Activated T-cell treated with anti-CD3 and anti-CD28 coated beads, Interleukin-2, amount 50 U/mL, for 4 hours (primary cell): ENCODE measurements at regions not wholly inside any gene's neighbourhood (a gene's known extent, or its start where the extent isn't known, plus 50 kb on each side); places are given as distances from the start of the nearest gene placed in this dataset.

Source experiments
- ATAC-seq, 2 donors: fragments of 200-7000 bp; cut with Tn5 transposase; one replicate each; pipeline ENCODE4 v1.10.0; 2021
- DNase-seq: peaks from one replicate; pipeline ENCODE4 v3.0.0-alpha.2; 2020
- H3K27me3 Mint-ChIP-seq: one replicate; pipeline ENCODE4 v1.8.0; 2021; ENCODE audit warnings: low read depth, mixed read lengths
- H3K36me3 Mint-ChIP-seq: one replicate; pipeline ENCODE4 v1.8.0; 2022; ENCODE audit warnings: mixed read lengths; ENCODE audit not compliant: insufficient read depth
- H3K4me1 Mint-ChIP-seq: one replicate; pipeline ENCODE4 v1.8.0; 2021; ENCODE audit warnings: low read depth, mixed read lengths
- H3K4me3 Mint-ChIP-seq: one replicate; pipeline ENCODE4 v1.8.0; 2021; ENCODE audit warnings: mild to moderate bottlenecking, moderate library complexity, mixed read lengths
- H3K9me3 Mint-ChIP-seq: one replicate; pipeline ENCODE4 v1.8.0; 2021; ENCODE audit warnings: mixed read lengths

- Mint-ChIP-seq H3K4me1 (no peaks in the 10 kb centered on the region), H3K27me3 (no peaks in the 10 kb centered on the region), H3K4me3 (no peak overlapping the region), H3K36me3 (no peaks in the 10 kb centered on the region), H3K9me3 (no peaks in the 10 kb centered on the region)
- DNase-seq, result no peak
- no peak for ATAC-seq
Measured at GRCh38 chr3:127476936-127477335, 113.6 kb downstream of the TPRA1 start.

GRCh38 chr3:127475975-127476705, 114.4 kb downstream of the TPRA1 start:
- Mint-ChIP-seq H3K27me3 (no peaks in the 10 kb centered on the region), H3K36me3 (no peaks in the 10 kb centered on the region), H3K4me1 (no peaks in the 10 kb centered on the region), H3K9me3 (no peaks in the 10 kb centered on the region), H3K4me3 (no peak overlapping the region)
- ATAC-seq, result no peak
- no peak for DNase-seq

GRCh38 chr3:127475391-127475790, 115.1 kb downstream of the TPRA1 start:
- Mint-ChIP-seq H3K4me3 (no peak overlapping the region), H3K9me3 (no peaks in the 10 kb centered on the region), H3K4me1 (no peaks in the 10 kb centered on the region), H3K27me3 (no peaks in the 10 kb centered on the region), H3K36me3 (no peaks in the 10 kb centered on the region)
- DNase-seq (no peak), ATAC-seq (no peak)

GRCh38 chr3:127473244-127474024, 117.1 kb downstream of the TPRA1 start:
- Mint-ChIP-seq H3K9me3 (no peaks in the 10 kb centered on the region), H3K27me3 (no peaks in the 10 kb centered on the region), H3K4me1 (no peaks in the 10 kb centered on the region), H3K4me3 (no peak overlapping the region), H3K36me3 (no peaks in the 10 kb centered on the region)
- ATAC-seq (no peak), DNase-seq (no peak)

GRCh38 chr3:127472506-127472905, 118.0 kb downstream of the TPRA1 start:
- H3K27me3 Mint-ChIP-seq, result no peaks in the 10 kb centered on the region

GRCh38 chr3:127471142-127471541, 119.4 kb downstream of the TPRA1 start:
- DNase-seq (no peak), ATAC-seq (no peak)
- Mint-ChIP-seq H3K9me3 (no peaks in the 10 kb centered on the region), H3K4me1 (no peaks in the 10 kb centered on the region), H3K27me3 (no peaks in the 10 kb centered on the region), H3K4me3 (no peak overlapping the region), H3K36me3 (no peaks in the 10 kb centered on the region)

More at GRCh38 chr3:127472506-127472905, 118.0 kb downstream of the TPRA1 start:
- Mint-ChIP-seq H3K36me3 (no peaks in the 10 kb centered on the region), H3K9me3 (no peaks in the 10 kb centered on the region), H3K4me3 (no peak overlapping the region), H3K4me1 (no peaks in the 10 kb centered on the region)
- ATAC-seq (no peak), DNase-seq (no peak)

- ATAC-seq (no peak), DNase-seq (no peak)
- no peaks in the 10 kb centered on the region for H3K36me3 Mint-ChIP-seq
- H3K4me3 Mint-ChIP-seq, result no peak overlapping the region
- H3K4me1 Mint-ChIP-seq, result no peaks in the 10 kb centered on the region
- no peaks in the 10 kb centered on the region for H3K9me3 Mint-ChIP-seq
- peaks cover 6% of the 10 kb centered on the region for H3K27me3 Mint-ChIP-seq
Measured at GRCh38 chr3:127469760-127470159, 120.8 kb downstream of the TPRA1 start.

- Mint-ChIP-seq H3K4me3 (no peak overlapping the region), H3K9me3 (no peaks in the 10 kb centered on the region), H3K27me3 (peaks cover 12% of the 10 kb centered on the region), H3K4me1 (no peaks in the 10 kb centered on the region), H3K36me3 (no peaks in the 10 kb centered on the region)
- DNase-seq, result no peak
- no peak for ATAC-seq
Measured at GRCh38 chr3:127467391-127467790, 123.1 kb downstream of the TPRA1 start.

GRCh38 chr3:127464642-127465041, 125.9 kb downstream of the TPRA1 start:
- H3K4me1 Mint-ChIP-seq, result no peaks in the 10 kb centered on the region
- H3K9me3 Mint-ChIP-seq, result no peaks in the 10 kb centered on the region
- no peaks in the 10 kb centered on the region for H3K36me3 Mint-ChIP-seq
- no peak overlapping the region for H3K4me3 Mint-ChIP-seq
- no peak for ATAC-seq
- H3K27me3 Mint-ChIP-seq, result peaks cover 17% of the 10 kb centered on the region
- no peak for DNase-seq

- H3K4me1 Mint-ChIP-seq, result no peaks in the 10 kb centered on the region
- H3K9me3 Mint-ChIP-seq, result no peaks in the 10 kb centered on the region
- DNase-seq (no peak), ATAC-seq (no peak)
- peaks cover 36% of the 10 kb centered on the region for H3K27me3 Mint-ChIP-seq
- H3K36me3 Mint-ChIP-seq, result no peaks in the 10 kb centered on the region
- H3K4me3 Mint-ChIP-seq, result no peak overlapping the region
Measured at GRCh38 chr3:127462111-127462655, 128.3 kb downstream of the TPRA1 start.

- H3K9me3 Mint-ChIP-seq, result no peaks in the 10 kb centered on the region
- peaks cover 41% of the 10 kb centered on the region for H3K27me3 Mint-ChIP-seq
- H3K4me3 Mint-ChIP-seq, result no peak overlapping the region
- DNase-seq (no peak), ATAC-seq (no peak)
- H3K36me3 Mint-ChIP-seq, result no peaks in the 10 kb centered on the region
- H3K4me1 Mint-ChIP-seq, result peaks cover 3% of the 10 kb centered on the region
Measured at GRCh38 chr3:127461286-127461910, 129.1 kb downstream of the TPRA1 start.

GRCh38 chr3:127459891-127460290, 130.6 kb downstream of the TPRA1 start:
- ATAC-seq (no peak), DNase-seq (no peak)
- H3K4me1 Mint-ChIP-seq, result peaks cover 12% of the 10 kb centered on the region
- peaks cover 47% of the 10 kb centered on the region for H3K27me3 Mint-ChIP-seq
- no peaks in the 10 kb centered on the region for H3K36me3 Mint-ChIP-seq
- H3K9me3 Mint-ChIP-seq, result no peaks in the 10 kb centered on the region
- no peak overlapping the region for H3K4me3 Mint-ChIP-seq

GRCh38 chr3:127458696-127459604, 131.6 kb downstream of the TPRA1 start:
- peaks cover 12% of the 10 kb centered on the region for H3K4me1 Mint-ChIP-seq
- H3K27me3 Mint-ChIP-seq, result peaks cover 49% of the 10 kb centered on the region
- no peak for ATAC-seq
- no peak for DNase-seq
- no peak overlapping the region for H3K4me3 Mint-ChIP-seq
- no peaks in the 10 kb centered on the region for H3K36me3 Mint-ChIP-seq
- H3K9me3 Mint-ChIP-seq, result no peaks in the 10 kb centered on the region
